GM19023 (cell line): ENCODE measurements at regions not wholly inside any gene's neighbourhood (a gene's known extent, or its start where the extent isn't known, plus 50 kb on each side); places are given as distances from the start of the nearest gene placed in this dataset.
"Not testable (repeated sequence)": the region's sequence is repeated elsewhere in the genome, so short reads cannot be mapped to it uniquely, and the experiment has no call there.

ENCODE experiments used
- ATAC-seq: cut with Tn5 transposase; IDR thresholded peaks from one replicate; pipeline ENCODE4 v1.9.1; 2021; ENCODE audit warnings: mild to moderate bottlenecking, moderate library complexity; ENCODE audit not compliant: unreplicated experiment

DNA sequence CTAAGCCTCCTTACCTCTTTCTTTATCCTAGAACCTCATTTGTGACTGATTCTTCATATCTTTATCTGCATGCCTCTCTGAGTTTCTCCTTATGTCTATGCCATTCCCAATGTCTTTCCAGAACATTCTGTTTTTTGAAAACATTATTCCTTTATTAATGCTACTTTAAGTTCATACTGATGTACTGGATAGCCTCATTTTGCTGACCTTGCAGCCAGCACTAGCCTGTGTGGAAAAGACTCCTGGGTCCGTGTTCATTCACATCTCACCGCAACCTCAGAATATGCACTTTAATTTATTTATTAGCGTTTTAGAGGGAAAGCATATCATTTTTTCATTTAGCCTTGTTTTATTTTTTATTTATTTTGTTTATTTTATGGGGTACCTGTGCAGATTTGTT lies 208.1 kb upstream of the NPVF start:
- no peak for ATAC-seq

DNA sequence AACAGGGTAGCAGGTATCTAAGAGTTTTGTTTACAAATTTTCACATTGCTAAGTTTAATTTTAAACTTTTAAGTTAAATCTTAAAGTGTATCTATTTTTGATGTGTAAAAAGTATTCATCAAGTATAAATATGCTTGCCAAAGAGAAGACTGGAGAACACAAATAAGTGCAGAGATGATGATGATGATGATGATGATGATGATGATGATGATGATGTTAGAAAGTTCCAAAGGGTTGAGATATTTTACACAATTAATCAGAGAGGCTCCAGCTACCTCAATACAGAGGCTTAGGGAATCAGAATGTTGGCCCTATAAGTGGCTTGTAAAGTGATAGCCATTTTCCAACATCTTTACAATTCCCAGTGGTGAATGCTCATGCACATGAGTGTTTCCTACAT lies 209.0 kb upstream of the NPVF start:
- ATAC-seq = no peak

DNA sequence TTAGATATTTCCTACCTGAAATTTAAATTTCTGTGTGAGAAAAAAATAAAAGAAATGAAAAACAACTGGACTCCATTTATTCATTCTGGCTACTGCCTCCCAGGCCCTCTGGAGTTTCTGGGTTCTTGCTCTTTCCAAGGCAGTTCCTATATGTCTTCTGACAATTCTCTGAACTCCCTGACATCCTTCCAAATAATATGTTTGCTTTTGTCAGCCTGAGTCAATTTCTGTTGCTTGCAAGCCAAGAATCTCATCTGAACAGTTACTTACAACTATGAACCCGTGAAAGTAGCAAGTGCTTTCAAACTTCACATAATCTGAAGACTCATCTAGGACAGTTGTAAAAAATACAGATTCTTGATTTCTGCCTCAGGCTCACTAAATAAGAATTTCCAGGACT lies 216.7 kb upstream of the NPVF start:
- ATAC-seq = no peak

DNA sequence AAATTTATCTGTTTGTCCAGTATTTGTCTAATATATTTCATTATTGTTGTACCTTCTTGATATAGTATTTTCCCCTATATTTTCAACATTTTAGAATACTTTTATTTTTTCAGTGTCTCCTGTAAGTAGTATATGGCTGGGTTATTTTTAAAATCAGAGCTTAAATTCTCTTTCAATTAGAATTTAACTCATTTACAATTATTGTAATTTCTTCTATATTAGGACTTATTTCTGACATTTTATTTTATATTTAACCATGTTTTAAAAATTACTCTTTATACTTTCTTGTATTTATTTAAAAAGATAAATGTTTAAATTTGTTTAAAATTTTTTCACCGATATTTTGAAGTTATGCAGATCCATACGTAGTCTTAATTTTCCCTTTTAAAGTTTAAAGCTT lies 220.0 kb upstream of the NPVF start:
- ATAC-seq = no peak

- ATAC-seq = no peak
Measured at GRCh38 chr7:25454020-25454419, 225.7 kb upstream of the NPVF start.

GRCh38 chr7:25454562-25455041 lies 226.3 kb upstream of the NPVF start:
- no peak for ATAC-seq

DNA sequence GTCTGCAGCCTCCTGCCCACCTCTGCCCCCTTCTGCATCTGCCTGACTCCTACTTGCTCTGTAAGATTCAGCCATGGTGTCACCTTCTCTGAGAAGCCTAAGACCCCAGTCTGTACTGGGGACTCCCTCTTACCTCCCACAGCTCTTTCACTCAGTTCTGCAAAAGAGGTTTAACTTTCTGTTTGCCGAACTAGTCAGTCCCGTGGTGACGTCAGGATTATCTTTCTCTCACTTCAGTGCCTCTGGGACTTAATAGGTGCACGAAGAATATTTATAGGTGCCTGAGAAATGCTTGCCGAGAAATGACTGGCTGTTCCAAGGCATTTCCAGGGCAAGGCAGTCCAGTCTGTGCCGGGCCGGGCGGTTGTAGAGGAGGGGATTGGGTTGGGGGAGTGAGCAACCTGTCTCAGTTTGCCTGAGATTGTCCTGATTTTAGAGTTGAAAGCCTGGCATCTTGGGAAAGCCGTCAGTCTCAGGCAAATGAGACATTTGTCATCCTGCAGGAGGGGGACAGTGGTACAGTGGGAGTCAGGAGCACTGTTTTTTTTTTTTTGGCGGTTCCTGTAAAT lies 227.5 kb upstream of the NPVF start:
- no peak for ATAC-seq

GRCh38 chr7:25456467-25457171 lies 228.3 kb upstream of the NPVF start:
- no peak for ATAC-seq

DNA sequence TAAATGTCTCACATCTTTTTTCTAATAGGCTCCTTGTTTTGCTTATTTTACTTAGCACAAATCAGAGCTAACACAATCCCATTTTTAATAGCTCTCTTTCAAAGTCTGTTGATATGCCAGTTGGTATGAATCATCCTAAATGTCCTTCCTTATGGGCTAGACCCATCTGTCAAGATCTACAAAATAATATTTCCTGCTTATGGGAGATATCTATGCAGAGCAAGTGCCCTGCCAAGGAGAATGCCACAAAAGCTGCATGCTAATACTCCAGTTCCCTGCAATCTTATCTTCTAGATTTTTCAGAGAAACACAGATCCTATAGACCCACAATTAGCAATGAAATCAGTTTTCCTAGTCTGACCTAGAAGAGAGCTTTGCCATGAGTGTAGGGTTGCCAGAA lies 230.8 kb upstream of the NPVF start:
- no peak for ATAC-seq

DNA sequence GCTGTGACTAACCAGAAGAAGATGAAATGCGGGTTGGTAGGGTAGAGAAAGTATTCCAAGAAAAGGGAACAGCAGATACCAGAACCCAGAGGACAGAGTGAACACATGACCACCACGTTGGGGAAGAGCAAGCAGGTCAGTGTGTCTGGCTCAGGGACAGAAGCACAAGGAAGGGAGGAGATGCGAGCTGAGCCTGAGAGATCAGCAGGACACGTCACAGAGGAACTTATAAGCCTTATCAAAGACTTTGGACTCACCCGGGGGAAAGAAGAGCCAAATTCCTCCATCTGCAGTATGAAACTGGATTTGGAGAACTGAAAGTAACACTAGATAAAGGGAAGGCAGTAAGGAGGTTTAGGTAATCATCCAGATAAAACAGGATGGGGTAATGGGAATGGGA lies 232.1 kb upstream of the NPVF start:
- no peak for ATAC-seq

DNA sequence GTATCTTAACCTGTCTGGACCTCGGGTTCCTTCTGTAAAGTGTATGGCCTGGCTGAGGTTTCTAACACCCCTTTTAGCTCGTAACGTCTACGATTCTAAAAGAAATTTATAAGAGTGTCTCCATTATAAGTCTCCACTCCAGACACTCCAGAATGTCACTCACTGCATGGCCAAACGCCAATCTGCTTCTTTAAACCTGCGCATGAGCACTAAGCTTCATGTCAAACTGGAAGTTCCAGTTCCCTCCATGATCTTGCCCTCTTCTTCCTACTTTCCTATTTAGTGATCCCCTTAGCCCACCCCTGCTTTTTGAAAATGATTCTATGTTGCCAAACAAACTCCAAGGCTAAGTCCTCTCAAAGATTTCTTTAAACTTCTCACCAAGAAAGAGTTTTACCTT lies 241.4 kb upstream of the NPVF start:
- no peak for ATAC-seq

GRCh38 chr7:25476863-25477499 lies 248.7 kb upstream of the NPVF start:
- no peak for ATAC-seq

GRCh38 chr7:25478221-25478620 lies 249.9 kb upstream of the NPVF start:
- ATAC-seq = not testable (repeated sequence)

GRCh38 chr7:25478925-25479324 lies 250.6 kb upstream of the NPVF start:
- no peak for ATAC-seq

DNA sequence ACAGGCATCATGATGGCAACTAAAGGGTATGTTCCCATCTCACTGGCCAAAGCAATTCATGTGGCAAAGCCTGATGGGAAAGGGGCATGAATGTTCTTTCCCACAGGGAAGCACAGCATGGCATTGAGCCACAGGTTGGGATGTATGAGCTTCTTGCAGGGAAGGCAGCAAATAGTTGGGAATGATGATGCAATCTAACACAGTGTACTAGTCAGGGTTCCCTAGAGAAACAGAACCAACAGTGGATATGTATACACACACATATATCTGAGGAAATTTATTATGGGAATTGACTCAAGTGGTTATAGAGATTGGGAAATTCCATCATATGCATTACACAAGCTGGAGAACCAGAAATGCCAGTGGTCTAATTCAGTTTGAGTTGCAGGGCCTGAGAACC lies 253.6 kb upstream of the NPVF start:
- no peak for ATAC-seq

- no peak for ATAC-seq
Measured at GRCh38 chr7:25482631-25483030, 254.3 kb upstream of the NPVF start.

DNA sequence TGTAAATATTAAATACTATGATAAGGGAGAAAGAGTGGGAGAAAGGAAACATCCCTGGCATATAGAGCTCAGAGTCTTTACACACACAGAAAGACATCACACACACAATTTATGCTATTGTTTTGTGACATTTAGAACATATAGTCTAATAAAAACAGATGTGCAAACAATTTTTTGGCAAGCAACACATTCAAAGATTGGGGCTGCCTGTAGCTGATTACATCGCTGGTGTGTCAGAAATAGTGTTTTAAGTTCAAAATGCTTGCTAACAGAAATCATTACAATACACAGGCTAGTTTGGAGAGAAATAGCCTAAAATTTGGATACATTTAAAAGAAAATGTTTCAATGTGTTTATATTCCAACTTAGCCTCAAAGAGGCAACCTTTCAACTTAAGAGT lies 256.7 kb upstream of the NPVF start:
- ATAC-seq = no peak

DNA sequence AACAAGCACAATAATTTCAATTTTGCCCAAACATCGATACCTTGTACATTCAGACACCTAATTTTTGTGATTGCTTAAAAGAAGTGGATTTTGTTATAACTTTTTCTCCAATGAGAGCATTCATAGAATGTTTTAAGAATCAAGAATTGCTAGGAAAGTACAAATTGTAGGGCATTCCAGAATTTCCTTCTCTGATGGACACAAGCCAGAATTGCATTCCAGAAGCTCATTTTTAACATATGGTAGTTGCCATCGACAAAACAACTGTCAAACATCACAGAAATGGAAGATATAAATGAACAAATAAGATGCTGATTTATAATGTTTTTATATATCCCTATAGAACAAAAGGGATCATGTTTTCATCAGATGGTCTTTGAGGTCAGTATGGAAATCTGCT lies 258.4 kb upstream of the NPVF start:
- ATAC-seq = no peak

DNA sequence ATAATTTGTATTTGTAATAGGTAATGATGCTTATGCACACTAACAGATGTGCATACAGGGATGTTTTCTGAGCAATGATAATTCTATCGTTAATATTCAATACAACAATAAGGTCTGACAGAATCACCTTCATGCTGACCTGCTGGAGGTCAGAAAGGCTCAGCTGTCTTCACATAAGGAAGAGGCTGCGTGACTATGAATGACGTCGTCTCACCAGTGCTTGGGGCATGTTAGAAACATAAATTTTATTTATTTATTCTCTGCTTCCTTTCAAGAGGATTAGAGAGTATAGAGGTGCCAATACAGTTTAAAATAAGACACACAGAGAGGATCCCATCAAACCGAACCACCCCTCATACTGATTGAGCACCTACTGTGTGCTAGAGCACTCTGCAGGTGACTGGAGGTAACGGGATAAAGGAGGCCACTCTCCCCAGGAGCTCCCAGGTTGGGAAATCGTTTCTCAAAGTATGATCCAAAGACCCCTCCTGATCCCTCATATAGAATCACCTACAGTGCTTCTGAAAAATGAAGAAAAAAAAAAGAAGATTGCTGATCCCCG lies 265.6 kb upstream of the NPVF start:
- ATAC-seq = no peak

GRCh38 chr7:25494896-25495295 lies 266.6 kb upstream of the NPVF start:
- no peak for ATAC-seq

- ATAC-seq = no peak
Measured at GRCh38 chr7:25495342-25496250, 267.3 kb upstream of the NPVF start.
